ENCODE measurements at regions not wholly inside any gene's neighbourhood (a gene's known extent, or its start where the extent isn't known, plus 50 kb on each side); places are given as distances from the start of the nearest gene placed in this dataset.
A peak's percentile ranks its signal among the peaks of the same experiment; 100 is the strongest.

- ChIA-PET CTCF (interaction anchor here (1.0 to 2.4 kb wide), 3 partner anchors 45 to 98 kb away, joined by 3 to 11 read pairs (median 4); no protein-coding TSS in a partner anchor), POLR2A (no interaction called here)
- H3K4me2 ChIP-seq, result no peak overlapping the region
- 73% methylated on average over 13 of the region's 13 CpGs for WGBS (ENCODE audit: low lambda C conversion rate)
- no peaks in the 10 kb centered on the region for H3K9me2 ChIP-seq
- H3K27me3 ChIP-seq (ENCODE audit: insufficient read depth), result 0 out of 2 replicates have a peak, but pooled peaks cover 7% of the 10 kb centered on the region
- no peak overlapping the region for H3K27ac ChIP-seq (ENCODE audit: low read depth in 2 of 2, low read length in 1 of 2)
- TF ChIP-seq SIN3A (IDR thresholded peaks at IDR 0.05; ENCODE audit: borderline replicate concordance, low read depth, low read length), result no peak
- TF ChIP-seq RFX5 (IDR thresholded peaks at IDR 0.05; ENCODE audit: low read length), result no peak
- TF ChIP-seq FOSL2 (IDR thresholded peaks at IDR 0.05; ENCODE audit: borderline replicate concordance, low read depth), result peak; percentile 8; the same call in 1 of the 2 replicates
- TF ChIP-seq ZBTB33 (IDR thresholded peaks at IDR 0.05; ENCODE audit: borderline replicate concordance, low read depth), result no peak
- no peak for TF ChIP-seq CHD2 (IDR thresholded peaks at IDR 0.05; ENCODE audit: low read length, partially characterized antibody)
- 0 out of 2 replicates have a peak, but pooled peaks have one; percentile 24 for TF ChIP-seq PBX3 (IDR thresholded peaks at IDR 0.05)
- TF ChIP-seq NFIC (IDR thresholded peaks at IDR 0.05; ENCODE audit: borderline replicate concordance), result no peak
- peaks cover 0 to 11% of the 10 kb centered on the region in 2 experiments; a peak in 1 of 4 replicates for H3K4me1 ChIP-seq (ENCODE audit: control insufficient read depth in 1 of 2, insufficient read depth in 2 of 2, low read depth in 1 of 2, low read length in 1 of 2)
- H3K36me3 ChIP-seq (replicated peaks in 1 of 2; ENCODE audit: control insufficient read depth in 1 of 2, insufficient read depth in 2 of 2, low read length in 1 of 2), result no peaks in the 10 kb centered on the region
- no peaks in the 10 kb centered on the region for H4K20me1 ChIP-seq (ENCODE audit: insufficient read depth)
- H3K9ac ChIP-seq, result no peak overlapping the region
- no peaks in the 10 kb centered on the region for H3K9me3 ChIP-seq
- no peaks in the 10 kb centered on the region for H3F3A ChIP-seq (replicated peaks; ENCODE audit: insufficient read depth)
- H3K79me2 ChIP-seq (ENCODE audit: insufficient read depth), result no peaks in the 10 kb centered on the region
- no peak overlapping the region for H3K4me3 ChIP-seq (ENCODE audit: low read depth in 2 of 2, low read length in 1 of 2)
- H2AFZ ChIP-seq (ENCODE audit: low read depth), result peak overlapping the region; percentile 31; the same call in 1 of the 2 replicates
- no peak for DNase-seq
These were observed 121.3 kb downstream of the RPLP1 start for GRCh38 chr15:69573815-69574475.

GRCh38 chr15:69574506-69574905 is 121.9 kb downstream of the RPLP1 start:
- H3K9me2 ChIP-seq, result no peaks in the 10 kb centered on the region
- H2AFZ ChIP-seq (ENCODE audit: low read depth), result peak overlapping the region; percentile 31; the same call in 1 of the 2 replicates
- peaks cover 0 to 11% of the 10 kb centered on the region in 2 experiments; a peak in 1 of 4 replicates for H3K4me1 ChIP-seq (ENCODE audit: control insufficient read depth in 1 of 2, insufficient read depth in 2 of 2, low read depth in 1 of 2, low read length in 1 of 2)
- no peak overlapping the region for H3K4me2 ChIP-seq
- ChIA-PET POLR2A (no interaction called here), CTCF (interaction anchor here (1.4 to 2.8 kb wide), 3 partner anchors 14 to 913 kb away, joined by 3 to 13 read pairs (median 9); no protein-coding TSS in a partner anchor)
- no peaks in the 10 kb centered on the region for H3K79me2 ChIP-seq (ENCODE audit: insufficient read depth)
- 0 out of 2 replicates have a peak, but pooled peaks cover 7% of the 10 kb centered on the region for H3K27me3 ChIP-seq (ENCODE audit: insufficient read depth)
- no peak overlapping the region for H3K27ac ChIP-seq (ENCODE audit: low read depth in 2 of 2, low read length in 1 of 2)
- no peaks in the 10 kb centered on the region for H3K36me3 ChIP-seq (replicated peaks in 1 of 2; ENCODE audit: control insufficient read depth in 1 of 2, insufficient read depth in 2 of 2, low read length in 1 of 2)
- no peak overlapping the region for H3K9ac ChIP-seq
- TF ChIP-seq RFX5 (IDR thresholded peaks at IDR 0.05; ENCODE audit: low read length) (no peak), RCOR1 (IDR thresholded peaks at IDR 0.05; ENCODE audit: low read length) (no peak), RXRA (IDR thresholded peaks at IDR 0.05; ENCODE audit: borderline replicate concordance, low read depth) (no peak), ZBTB33 (IDR thresholded peaks at IDR 0.05; ENCODE audit: borderline replicate concordance, low read depth) (no peak), SMC3 (IDR thresholded peaks at IDR 0.05; ENCODE audit: low read depth, low read length) (no peak), ELF1 (IDR thresholded peaks at IDR 0.05) (no peak), YY1 (IDR thresholded peaks at IDR 0.05; ENCODE audit: low read depth) (no peak), FOSL2 (IDR thresholded peaks at IDR 0.05; ENCODE audit: borderline replicate concordance, low read depth) (no peak), USF1 (IDR thresholded peaks at IDR 0.05; ENCODE audit: borderline replicate concordance, low read depth) (no peak), GATA2 (CRISPR knock-in tag; IDR thresholded peaks at IDR 0.05) (no peak), FOXJ3 (CRISPR knock-in tag; IDR thresholded peaks at IDR 0.05) (no peak)
- DNase-seq, result no peak
- WGBS (ENCODE audit: low lambda C conversion rate), result 69% methylated on average over 5 of the region's 5 CpGs
- H3F3A ChIP-seq (replicated peaks; ENCODE audit: insufficient read depth), result no peaks in the 10 kb centered on the region
- H3K9me3 ChIP-seq, result no peaks in the 10 kb centered on the region
- no peaks in the 10 kb centered on the region for H4K20me1 ChIP-seq (ENCODE audit: insufficient read depth)
- no peak overlapping the region for H3K4me3 ChIP-seq (ENCODE audit: low read depth in 2 of 2, low read length in 1 of 2)

All from SK-N-SH (cell line).